ENCODE measurements at regions not wholly inside any gene's neighbourhood (a gene's known extent, or its start where the extent isn't known, plus 50 kb on each side); places are given as distances from the start of the nearest gene placed in this dataset.

DNA sequence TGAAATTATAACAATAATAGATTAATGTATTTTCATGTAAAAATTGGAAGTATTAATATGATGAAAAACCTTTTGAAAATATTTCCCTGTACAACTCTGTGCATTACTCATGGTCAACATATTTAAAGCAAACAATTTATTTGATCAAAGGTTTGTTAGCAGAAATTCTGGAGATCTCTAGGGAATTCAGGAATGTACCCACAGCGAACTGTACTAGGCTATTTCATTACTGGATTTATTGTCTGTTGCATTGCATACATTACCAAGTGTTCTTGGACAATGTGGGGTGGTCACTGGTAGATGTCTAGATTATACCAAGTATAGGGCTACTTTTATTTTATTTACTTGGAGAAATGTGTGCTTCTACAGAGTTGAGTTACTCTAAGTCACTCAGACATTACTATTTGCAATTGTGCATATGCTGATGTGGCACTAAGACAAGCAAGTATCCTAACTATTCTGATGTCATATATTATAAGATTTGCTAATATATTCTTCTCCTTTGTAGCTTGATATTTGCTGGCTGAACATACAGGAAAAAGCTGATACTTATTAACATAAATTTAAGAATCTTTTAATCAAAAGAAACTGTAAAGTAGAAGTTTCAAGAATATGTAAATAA, 323.3 kb downstream of the CCER1 start:
- no peak overlapping the region for H3K4me3 ChIP-seq (replicated peaks; ENCODE audit: low read depth, low read length)
- TF ChIP-seq CTCF (IDR thresholded peaks at IDR 0.05; ENCODE audit: low read depth, low read length, missing control alignments): no peak

GRCh38 chr12:90630006-90630405, 325.0 kb downstream of the CCER1 start:
- H3K4me3 ChIP-seq (replicated peaks; ENCODE audit: low read depth, low read length): no peak overlapping the region
- DNase-seq (ENCODE audit: extremely low read depth, low read depth): no peak
- no peak for TF ChIP-seq CTCF (IDR thresholded peaks at IDR 0.05; ENCODE audit: low read depth, low read length, missing control alignments)

More for the DNA sequence above, 323.3 kb downstream of the CCER1 start:
- DNase-seq (ENCODE audit: extremely low read depth, low read depth): no peak

DNA sequence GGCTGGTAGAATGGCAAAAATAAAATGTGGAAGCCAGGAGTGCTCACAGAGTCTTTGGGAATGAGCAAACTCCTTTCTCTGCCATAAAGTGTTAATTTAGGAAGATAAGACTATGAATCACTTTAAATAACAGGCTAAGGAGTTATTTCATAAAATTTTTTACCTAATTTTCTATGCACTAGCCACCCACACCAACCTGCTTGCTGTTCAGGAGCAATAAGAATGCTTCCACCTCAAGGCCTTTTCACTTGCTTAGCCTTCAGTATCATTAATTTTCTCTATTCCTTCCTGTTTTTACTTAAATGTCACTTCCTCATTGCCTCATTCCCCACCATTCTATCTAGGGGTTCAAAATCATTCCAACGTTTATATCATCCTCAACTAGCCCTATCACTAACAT, 326.8 kb downstream of the CCER1 start:
- DNase-seq (ENCODE audit: extremely low read depth, low read depth): no peak
- TF ChIP-seq CTCF (IDR thresholded peaks at IDR 0.05; ENCODE audit: low read depth, low read length, missing control alignments): no peak
- no peak overlapping the region for H3K4me3 ChIP-seq (replicated peaks; ENCODE audit: low read depth, low read length)

DNA sequence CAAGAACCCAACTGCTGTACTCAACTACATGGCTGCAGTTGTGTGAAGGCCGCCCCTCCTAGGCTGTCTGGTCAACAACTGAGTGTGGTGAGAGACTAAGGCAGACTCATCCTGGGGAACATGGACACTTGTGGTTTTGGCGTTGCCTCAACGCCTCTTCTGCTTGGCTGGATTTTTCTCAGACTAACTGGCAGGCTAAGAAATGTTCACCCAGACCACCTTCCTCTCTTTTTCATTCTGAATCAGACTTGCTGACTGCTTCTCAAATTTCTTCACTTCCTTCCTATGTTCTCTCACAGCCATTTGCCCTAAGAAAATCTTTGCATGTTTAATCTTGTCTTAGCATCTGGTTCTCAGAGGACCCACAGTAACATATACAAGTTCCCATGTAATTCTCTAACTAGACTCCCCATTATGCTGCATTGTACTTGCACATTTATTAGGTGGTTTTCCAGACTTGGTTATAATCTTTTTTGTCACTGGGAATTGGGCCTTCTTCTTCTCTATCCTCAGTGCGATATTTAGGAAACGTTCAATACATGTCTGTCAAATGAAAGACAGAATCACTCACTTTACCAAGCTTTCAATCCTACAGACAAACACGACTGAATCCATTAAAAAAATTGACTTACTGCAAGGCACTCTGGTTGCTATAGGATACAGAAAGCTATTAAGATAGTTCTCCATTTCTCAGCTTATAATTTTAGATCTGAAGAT, 327.6 kb downstream of the CCER1 start:
- no peak for DNase-seq (ENCODE audit: extremely low read depth, low read depth)
- TF ChIP-seq CTCF (IDR thresholded peaks at IDR 0.05; ENCODE audit: low read depth, low read length, missing control alignments): no peak
- no peak overlapping the region for H3K4me3 ChIP-seq (replicated peaks; ENCODE audit: low read depth, low read length)

- DNase-seq (ENCODE audit: extremely low read depth, low read depth): no peak
- TF ChIP-seq CTCF (IDR thresholded peaks at IDR 0.05; ENCODE audit: low read depth, low read length, missing control alignments): no peak
- H3K4me3 ChIP-seq (replicated peaks; ENCODE audit: low read depth, low read length): no peak overlapping the region
Observed at GRCh38 chr12:90622431-90622830, 332.5 kb downstream of the CCER1 start.

- TF ChIP-seq CTCF (IDR thresholded peaks at IDR 0.05; ENCODE audit: low read depth, low read length, missing control alignments): no peak
- H3K4me3 ChIP-seq (replicated peaks; ENCODE audit: low read depth, low read length): no peak overlapping the region
Observed at GRCh38 chr12:90621927-90622326, 333.0 kb downstream of the CCER1 start.

More at GRCh38 chr12:90621927-90622326, 333.0 kb downstream of the CCER1 start:
- no peak for DNase-seq (ENCODE audit: extremely low read depth, low read depth)
